ENCODE measurements at regions not wholly inside any gene's neighbourhood (a gene's known extent, or its start where the extent isn't known, plus 50 kb on each side); places are given as distances from the start of the nearest gene placed in this dataset.
"Not testable (repeated sequence)": the region's sequence is repeated elsewhere in the genome, so short reads cannot be mapped to it uniquely, and the experiment has no call there.

DNA sequence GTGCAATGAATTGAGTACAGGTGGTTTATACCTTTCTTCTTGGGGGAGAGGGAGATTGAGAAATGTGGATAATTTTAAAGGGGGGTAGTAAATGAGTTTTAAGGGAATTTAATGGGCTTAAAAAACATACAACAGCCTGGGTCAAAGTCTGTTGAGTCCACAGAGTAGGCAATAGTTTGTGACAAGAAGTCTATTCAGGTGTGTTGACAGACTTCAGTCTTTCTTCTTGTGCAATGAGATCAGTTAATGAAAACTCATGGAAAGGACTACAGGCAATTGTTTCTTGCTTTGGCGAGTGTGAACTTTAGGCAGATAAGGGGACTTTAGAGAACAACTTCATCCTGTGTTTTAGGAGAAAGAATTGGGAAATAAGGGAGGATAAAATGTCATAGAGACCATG, 507.8 kb upstream of the CA10 start:
- ChIA-PET POLR2A (no interaction called here), CTCF (no interaction called here)

- POLR2A ChIA-PET, result no interaction called here
- CTCF ChIA-PET, result no interaction called here
These were observed 502.2 kb upstream of the CA10 start for GRCh38 chr17:52660692-52661091.

DNA sequence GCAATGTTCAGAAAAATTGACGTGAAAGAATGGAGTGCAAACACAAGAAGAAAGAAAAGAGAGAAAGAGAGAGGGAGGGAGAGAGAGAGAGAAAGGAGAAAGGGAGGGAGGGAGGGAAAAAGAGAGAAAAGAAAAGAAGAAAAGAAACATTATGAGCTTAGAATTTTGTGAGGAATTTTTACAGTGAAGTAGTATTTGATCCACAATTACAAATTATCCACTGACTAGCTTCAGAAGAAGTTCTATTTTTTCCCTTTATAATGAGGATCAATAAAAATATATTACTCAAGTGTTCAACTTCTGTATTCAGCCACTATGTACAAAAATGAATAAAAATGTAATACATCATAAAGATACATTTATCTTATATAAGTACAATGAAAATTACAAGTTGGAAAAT, 494.5 kb upstream of the CA10 start:
- CTCF ChIA-PET, result no interaction called here
- POLR2A ChIA-PET, result interaction anchor here (0.5 kb wide), 1 partner anchor 300 kb away, joined by 4 read pairs; no protein-coding TSS in a partner anchor

GRCh38 chr17:52648995-52649394, 490.5 kb upstream of the CA10 start:
- POLR2A ChIA-PET, result no interaction called here
- CTCF ChIA-PET, result no interaction called here

DNA sequence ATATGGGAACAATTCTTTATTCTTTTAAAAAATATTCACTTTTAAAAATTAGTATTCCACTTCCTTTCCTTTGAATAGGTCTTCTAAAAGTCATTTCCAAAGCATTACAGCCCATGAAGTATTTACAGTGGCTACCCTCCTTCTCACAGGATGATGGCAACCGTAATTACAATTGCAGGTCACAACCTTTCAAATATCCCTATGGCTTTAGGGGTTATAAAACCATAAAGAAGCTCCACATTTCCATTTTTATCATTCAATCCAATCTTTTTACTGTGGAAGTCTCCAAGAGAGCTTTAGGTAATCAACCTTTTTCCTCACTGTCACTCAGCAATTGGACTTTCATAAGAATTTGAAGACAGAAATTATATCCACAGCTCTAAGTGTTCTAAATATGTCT, 488.9 kb upstream of the CA10 start:
- ChIA-PET POLR2A (no interaction called here), CTCF (no interaction called here)

DNA sequence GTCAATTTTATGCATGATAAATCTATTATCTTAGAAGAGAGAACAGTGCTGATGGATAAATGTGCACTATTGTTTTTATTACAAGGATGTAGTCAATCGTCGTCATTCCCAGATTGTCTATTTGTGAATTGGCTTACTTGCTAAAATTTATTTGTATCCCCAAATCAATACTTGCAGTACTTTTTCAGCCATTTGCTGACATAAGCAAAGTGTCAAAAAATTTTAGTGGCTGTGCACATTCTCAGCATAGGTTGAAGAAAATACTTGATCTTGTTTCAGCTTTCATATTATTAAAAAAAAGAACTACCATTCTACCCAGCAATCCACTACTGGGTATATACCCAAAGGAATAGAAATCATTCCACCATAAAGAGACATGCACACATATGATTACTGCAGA, 477.9 kb upstream of the CA10 start:
- CTCF ChIA-PET, result no interaction called here
- POLR2A ChIA-PET, result no interaction called here

- ChIA-PET POLR2A (no interaction called here), CTCF (no interaction called here)
These were observed 448.1 kb upstream of the CA10 start for GRCh38 chr17:52606590-52606989.

- CTCF ChIA-PET, result no interaction called here
- POLR2A ChIA-PET, result no interaction called here
These were observed 447.6 kb upstream of the CA10 start for GRCh38 chr17:52606098-52606497.

DNA sequence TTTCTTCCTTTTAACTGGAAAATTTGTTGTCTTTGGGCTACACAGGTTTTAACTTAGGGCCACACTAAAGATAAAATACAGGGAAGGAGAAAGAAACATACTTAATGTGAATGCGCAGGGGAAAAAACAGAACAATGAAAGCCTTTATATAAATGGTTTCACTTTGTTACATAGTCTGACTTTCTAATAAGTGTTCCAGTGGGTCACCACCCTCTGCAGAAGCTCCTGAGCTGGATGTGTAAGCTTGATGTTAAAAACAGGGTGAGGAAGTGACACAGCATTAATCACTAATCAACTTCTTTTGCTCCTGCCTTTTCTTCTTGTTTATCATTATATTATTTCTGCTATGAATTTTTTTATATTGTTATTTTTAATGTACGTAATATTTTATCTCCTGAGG, 445.6 kb upstream of the CA10 start:
- ChIA-PET CTCF (no interaction called here), POLR2A (no interaction called here)

GRCh38 chr17:52597452-52598215, 439.1 kb upstream of the CA10 start:
- POLR2A ChIA-PET, CTCF ChIA-PET: not testable (repeated sequence)

- POLR2A ChIA-PET, result no interaction called here
- CTCF ChIA-PET, result no interaction called here
These were observed 436.0 kb upstream of the CA10 start for GRCh38 chr17:52594516-52594915.

DNA sequence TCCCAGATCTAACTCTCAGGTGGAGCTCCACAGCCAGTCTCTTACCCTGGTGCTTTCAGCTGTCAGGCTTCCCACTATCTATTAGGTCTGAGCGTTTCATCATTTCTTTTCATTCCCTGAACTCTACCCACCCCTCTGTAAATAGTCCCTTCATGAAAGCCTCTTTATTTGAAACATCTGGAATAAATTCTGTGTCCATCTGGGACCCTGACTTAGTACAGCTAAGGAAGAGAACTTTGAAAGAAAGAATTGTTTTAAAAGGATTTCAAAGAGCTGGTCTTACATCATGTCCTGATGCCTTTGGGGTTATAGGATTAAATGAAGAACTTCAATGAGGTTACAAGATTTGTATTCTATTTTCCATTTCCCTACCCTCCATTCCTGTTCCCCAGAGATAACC, 388.5 kb upstream of the CA10 start:
- CTCF ChIA-PET, result no interaction called here

DNA sequence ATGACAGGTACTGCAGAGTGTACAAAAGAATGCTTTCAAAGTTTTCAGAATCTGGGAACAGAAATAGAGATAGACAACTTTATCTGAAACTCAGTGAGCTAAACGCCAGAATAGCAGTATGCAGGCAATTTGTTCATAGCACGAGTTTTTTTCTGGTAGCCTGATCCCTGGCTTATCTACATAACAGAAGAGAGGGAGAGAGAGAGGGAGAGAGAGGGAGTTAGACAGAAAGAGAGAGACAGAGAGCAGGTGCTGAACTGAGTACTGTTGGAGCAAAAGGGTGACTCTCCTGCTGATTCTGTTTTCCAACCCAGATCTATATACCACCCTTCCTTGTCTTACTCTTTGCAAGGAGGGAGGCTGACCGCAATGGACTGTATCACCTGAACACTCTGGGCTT, 388.0 kb upstream of the CA10 start:
- POLR2A ChIA-PET, result no interaction called here
- CTCF ChIA-PET, result no interaction called here

More for the DNA sequence above, 388.5 kb upstream of the CA10 start:
- POLR2A ChIA-PET, result no interaction called here

- ChIA-PET POLR2A (no interaction called here), CTCF (no interaction called here)
These were observed 378.9 kb upstream of the CA10 start for GRCh38 chr17:52537421-52537820.

DNA sequence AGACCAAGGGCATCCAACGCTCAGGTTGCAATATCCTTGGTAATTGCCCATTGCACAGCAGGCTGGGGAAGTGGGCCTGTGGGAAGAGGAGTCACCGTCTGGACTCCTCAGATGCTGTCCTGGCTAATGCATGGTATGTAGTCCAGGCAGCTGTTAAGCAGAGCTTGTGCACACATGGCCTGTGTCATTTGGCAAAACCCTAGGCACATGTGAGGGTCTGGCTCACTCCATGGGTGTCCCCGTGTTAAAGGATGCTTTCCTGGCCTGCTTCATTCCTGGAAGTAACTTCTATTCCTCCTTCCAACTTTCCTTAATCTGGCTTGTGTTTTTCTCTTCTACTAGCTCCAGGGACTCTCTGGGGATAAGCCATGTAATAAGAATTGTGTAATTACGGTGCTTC, 378.0 kb upstream of the CA10 start:
- ChIA-PET POLR2A (no interaction called here), CTCF (no interaction called here)

- POLR2A ChIA-PET, result no interaction called here
- CTCF ChIA-PET, result no interaction called here
These were observed 373.9 kb upstream of the CA10 start for GRCh38 chr17:52532373-52532772.

GRCh38 chr17:52524096-52524637, 365.7 kb upstream of the CA10 start:
- CTCF ChIA-PET, result no interaction called here
- POLR2A ChIA-PET, result no interaction called here

DNA sequence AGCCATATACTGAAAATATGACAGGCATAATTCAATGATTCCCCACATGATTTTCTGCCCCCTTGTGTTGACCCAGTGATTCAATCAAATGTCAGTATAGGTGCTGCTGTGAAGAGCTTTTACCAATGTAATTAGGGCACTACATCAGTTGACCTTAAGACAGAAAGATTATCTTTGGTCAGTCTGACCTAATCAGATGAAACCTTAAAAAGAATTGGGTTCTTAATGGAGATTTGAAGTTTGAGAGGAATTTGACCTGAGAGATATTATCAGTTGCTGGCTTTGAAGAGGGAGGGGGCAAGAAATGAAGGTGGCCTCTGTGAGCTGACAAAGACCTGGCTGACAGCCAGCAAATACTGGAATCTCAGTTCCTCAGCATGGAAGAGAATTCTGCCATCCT, 358.7 kb upstream of the CA10 start:
- ChIA-PET CTCF (no interaction called here), POLR2A (no interaction called here)

- CTCF ChIA-PET, result no interaction called here
- POLR2A ChIA-PET, result no interaction called here
These were observed 357.4 kb upstream of the CA10 start for GRCh38 chr17:52515927-52516326.

DNA sequence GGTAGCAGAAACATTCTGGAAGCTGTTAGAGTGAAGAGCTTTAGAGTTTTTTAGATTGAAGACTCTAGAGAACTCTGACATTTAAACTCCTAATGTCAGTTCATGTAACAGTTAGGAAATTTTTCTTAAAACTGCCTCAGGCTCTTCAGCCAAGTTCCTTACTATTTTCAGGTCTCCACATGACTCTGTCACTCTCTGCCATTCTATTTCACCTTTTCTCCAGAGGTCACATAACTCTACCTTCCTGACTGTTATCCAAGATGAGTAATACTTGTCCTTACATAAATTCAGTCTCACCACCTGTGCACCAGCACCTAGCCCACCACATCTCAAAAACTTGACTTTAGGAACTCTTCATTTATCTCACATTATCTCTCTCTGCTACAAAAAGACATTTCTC, 347.1 kb upstream of the CA10 start:
- CTCF ChIA-PET, result no interaction called here
- POLR2A ChIA-PET, result no interaction called here

GRCh38 chr17:52504081-52504480, 345.6 kb upstream of the CA10 start:
- ChIA-PET CTCF (no interaction called here), POLR2A (no interaction called here)

- CTCF ChIA-PET, result no interaction called here
These were observed 337.1 kb upstream of the CA10 start for GRCh38 chr17:52495646-52496045.

GRCh38 chr17:52482271-52482670, 323.8 kb upstream of the CA10 start:
- CTCF ChIA-PET, result no interaction called here
- POLR2A ChIA-PET, result no interaction called here

More at GRCh38 chr17:52495646-52496045, 337.1 kb upstream of the CA10 start:
- POLR2A ChIA-PET, result no interaction called here
